ENCODE measurements at regions not wholly inside any gene's neighbourhood (a gene's known extent, or its start where the extent isn't known, plus 50 kb on each side); places are given as distances from the start of the nearest gene placed in this dataset.

DNA sequence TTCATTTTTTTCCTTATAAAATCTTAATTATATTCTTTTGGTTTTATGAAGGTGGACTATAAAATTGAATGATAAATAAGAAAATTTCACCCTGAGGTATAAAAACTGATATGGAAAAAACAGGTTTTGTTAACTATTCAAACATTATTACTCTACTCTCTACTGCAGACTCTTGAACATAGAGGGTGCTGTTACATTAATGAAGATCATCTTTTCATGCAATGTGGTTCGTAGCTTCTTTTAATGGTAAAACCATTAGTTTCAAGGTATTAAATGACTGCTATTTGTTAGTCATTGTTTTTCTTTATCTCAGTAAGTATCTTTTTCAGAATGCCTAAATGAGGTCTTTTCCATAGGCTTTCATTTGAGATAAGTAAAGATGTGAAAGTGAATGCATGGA is 510.4 kb downstream of the SLC16A7 start:
- TF ChIP-seq, protein P1, sequence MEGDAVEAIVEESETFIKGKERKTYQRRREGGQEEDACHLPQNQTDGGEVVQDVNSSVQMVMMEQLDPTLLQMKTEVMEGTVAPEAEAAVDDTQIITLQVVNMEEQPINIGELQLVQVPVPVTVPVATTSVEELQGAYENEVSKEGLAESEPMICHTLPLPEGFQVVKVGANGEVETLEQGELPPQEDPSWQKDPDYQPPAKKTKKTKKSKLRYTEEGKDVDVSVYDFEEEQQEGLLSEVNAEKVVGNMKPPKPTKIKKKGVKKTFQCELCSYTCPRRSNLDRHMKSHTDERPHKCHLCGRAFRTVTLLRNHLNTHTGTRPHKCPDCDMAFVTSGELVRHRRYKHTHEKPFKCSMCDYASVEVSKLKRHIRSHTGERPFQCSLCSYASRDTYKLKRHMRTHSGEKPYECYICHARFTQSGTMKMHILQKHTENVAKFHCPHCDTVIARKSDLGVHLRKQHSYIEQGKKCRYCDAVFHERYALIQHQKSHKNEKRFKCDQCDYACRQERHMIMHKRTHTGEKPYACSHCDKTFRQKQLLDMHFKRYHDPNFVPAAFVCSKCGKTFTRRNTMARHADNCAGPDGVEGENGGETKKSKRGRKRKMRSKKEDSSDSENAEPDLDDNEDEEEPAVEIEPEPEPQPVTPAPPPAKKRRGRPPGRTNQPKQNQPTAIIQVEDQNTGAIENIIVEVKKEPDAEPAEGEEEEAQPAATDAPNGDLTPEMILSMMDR (IDR thresholded peaks at IDR 0.05) = no peak
- H3K9me3 ChIP-seq = no peaks in the 10 kb centered on the region

DNA sequence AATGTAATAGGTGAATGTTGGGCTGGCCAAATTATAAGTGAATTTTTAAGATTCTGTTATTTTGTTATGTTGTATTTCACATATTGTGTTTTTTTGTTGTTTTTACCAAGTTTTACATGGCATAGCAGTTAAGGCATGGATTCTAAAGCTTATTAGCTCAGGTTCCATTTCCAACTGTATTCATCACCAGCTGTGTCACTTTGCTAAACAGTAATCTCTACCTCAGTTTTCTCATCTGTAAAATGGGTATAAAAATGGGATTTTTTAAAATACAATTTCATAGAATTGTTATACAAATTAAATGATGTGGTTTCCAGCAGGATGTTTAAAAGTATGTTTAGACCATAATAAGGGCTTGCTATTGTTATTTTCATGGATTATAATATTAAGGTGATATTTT is 512.2 kb downstream of the SLC16A7 start:
- no peak overlapping the region for H3K4me3 ChIP-seq (ENCODE audit: low read depth in 1 of 2, low read length in 1 of 2)
- TF ChIP-seq, protein P1 (IDR thresholded peaks at IDR 0.05) = no peak

More for the DNA sequence above, 510.4 kb downstream of the SLC16A7 start:
- no peaks in the 10 kb centered on the region for H3K4me1 ChIP-seq (ENCODE audit: control insufficient read depth in 1 of 2, insufficient read depth in 1 of 2, low read depth in 1 of 2, low read length in 1 of 2)
- H3K27me3 ChIP-seq = no peaks in the 10 kb centered on the region
- no peak overlapping the region for H3K27ac ChIP-seq
- H3K36me3 ChIP-seq = no peaks in the 10 kb centered on the region
- H3K4me3 ChIP-seq (ENCODE audit: low read depth in 1 of 2, low read length in 1 of 2) = no peak overlapping the region

DNA sequence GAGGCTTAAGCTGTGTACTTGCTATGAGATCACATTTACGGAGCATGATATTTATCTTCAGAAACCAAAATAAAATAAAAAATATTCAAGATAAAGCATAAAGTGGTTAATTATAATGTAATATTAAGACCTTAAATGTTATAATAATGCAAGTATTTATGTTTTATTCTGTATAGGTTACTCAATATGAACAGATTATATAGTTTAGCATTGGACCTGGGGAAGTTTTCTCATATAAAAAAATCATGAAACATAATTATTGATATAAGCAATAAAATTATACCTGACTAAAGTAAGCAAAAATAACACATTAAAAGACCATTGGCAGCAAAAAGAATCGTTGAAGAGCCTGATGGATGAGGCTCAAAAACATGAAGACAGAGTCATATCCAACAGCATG is 516.2 kb downstream of the SLC16A7 start:
- Histone ChIP-seq H3K27me3 (no peaks in the 10 kb centered on the region), H3K9me3 (no peaks in the 10 kb centered on the region), H3K36me3 (no peaks in the 10 kb centered on the region), H3K27ac (no peak overlapping the region), H3K4me1 (ENCODE audit: control insufficient read depth in 1 of 2, insufficient read depth in 1 of 2, low read depth in 1 of 2, low read length in 1 of 2) (no peaks in the 10 kb centered on the region), H3K4me3 (ENCODE audit: low read depth in 1 of 2, low read length in 1 of 2) (no peak overlapping the region)
- TF ChIP-seq, protein P1 (IDR thresholded peaks at IDR 0.05) = no peak

More for the DNA sequence above, 512.2 kb downstream of the SLC16A7 start:
- Histone ChIP-seq H3K36me3 (no peaks in the 10 kb centered on the region), H3K9me3 (no peaks in the 10 kb centered on the region), H3K4me1 (ENCODE audit: control insufficient read depth in 1 of 2, insufficient read depth in 1 of 2, low read depth in 1 of 2, low read length in 1 of 2) (no peaks in the 10 kb centered on the region), H3K27me3 (no peaks in the 10 kb centered on the region), H3K27ac (no peak overlapping the region)

DNA sequence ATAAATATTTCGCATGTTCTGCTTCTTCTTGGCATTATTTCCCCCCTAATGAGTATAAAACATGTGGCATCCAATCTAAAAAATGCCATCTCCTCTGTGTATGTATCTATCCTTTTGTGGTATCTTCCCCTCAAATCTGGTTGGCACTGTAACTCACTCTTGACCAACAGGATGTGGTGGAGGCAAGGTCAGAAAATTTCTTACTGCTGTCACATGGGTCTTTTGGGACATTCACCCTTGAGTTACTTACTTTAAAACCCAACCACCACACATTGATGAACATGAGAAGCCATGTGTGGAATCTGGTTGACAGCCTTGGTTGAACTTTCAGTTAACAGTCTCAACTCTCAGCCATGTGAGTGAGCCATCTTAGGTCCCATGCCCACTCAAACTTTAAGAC is 516.9 kb downstream of the SLC16A7 start:
- H3K9me3 ChIP-seq = no peaks in the 10 kb centered on the region
- TF ChIP-seq, protein P1 (IDR thresholded peaks at IDR 0.05) = no peak
- no peaks in the 10 kb centered on the region for H3K4me1 ChIP-seq (ENCODE audit: control insufficient read depth in 1 of 2, insufficient read depth in 1 of 2, low read depth in 1 of 2, low read length in 1 of 2)
- H3K36me3 ChIP-seq = no peaks in the 10 kb centered on the region
- no peak overlapping the region for H3K27ac ChIP-seq
- H3K27me3 ChIP-seq = no peaks in the 10 kb centered on the region
- H3K4me3 ChIP-seq (ENCODE audit: low read depth in 1 of 2, low read length in 1 of 2) = no peak overlapping the region

DNA sequence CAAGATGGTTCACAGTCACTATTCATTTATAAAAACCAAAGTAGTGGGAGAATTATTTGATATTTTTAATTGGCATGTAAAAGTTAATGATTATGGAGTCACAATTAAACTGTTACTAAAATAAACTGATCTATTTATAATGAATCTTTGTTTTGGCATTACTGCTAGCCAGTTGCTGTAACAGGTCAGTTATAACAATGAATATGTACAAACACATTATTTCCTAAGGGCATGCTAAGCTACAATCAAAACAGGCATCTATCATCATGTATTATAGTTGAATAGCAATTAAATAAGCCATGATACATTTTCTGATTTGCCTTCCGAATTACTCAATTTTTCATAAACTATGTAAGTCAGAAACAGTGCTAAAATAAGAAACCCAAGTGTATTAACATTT is 518.3 kb downstream of the SLC16A7 start:
- Histone ChIP-seq H3K9me3 (no peaks in the 10 kb centered on the region), H3K27ac (no peak overlapping the region), H3K36me3 (no peaks in the 10 kb centered on the region), H3K4me3 (ENCODE audit: low read depth in 1 of 2, low read length in 1 of 2) (no peak overlapping the region), H3K4me1 (ENCODE audit: control insufficient read depth in 1 of 2, insufficient read depth in 1 of 2, low read depth in 1 of 2, low read length in 1 of 2) (no peaks in the 10 kb centered on the region), H3K27me3 (no peaks in the 10 kb centered on the region)
- TF ChIP-seq, protein P1 (IDR thresholded peaks at IDR 0.05) = no peak

DNA sequence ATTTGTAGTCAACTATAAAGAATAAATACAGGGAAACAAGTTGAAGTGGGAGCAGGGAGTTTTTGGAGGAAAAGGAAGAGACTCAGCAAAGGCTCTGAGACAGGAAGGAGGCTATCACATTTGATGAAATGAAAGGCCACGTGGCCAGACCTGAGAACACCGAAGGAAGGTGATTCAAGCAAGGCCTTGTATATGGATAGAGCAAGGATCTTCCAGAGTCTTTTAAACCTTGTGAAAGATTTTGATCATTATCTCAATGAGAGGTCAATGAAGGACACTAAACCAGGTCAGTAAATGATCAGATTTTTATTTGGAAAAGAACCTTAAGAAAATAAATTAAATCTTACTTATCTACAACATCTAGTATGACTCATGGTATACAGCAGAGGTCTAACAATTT is 523.5 kb downstream of the SLC16A7 start:
- H3K4me1 ChIP-seq (ENCODE audit: control insufficient read depth in 1 of 2, insufficient read depth in 1 of 2, low read depth in 1 of 2, low read length in 1 of 2) = no peaks in the 10 kb centered on the region
- H3K27ac ChIP-seq = no peak overlapping the region
- H3K27me3 ChIP-seq = no peaks in the 10 kb centered on the region
- TF ChIP-seq, protein P1 (IDR thresholded peaks at IDR 0.05) = no peak
- no peak overlapping the region for H3K4me3 ChIP-seq (ENCODE audit: low read depth in 1 of 2, low read length in 1 of 2)
- no peaks in the 10 kb centered on the region for H3K36me3 ChIP-seq
- no peaks in the 10 kb centered on the region for H3K9me3 ChIP-seq

All from neutrophil (primary cell).